Muscle layer of colon (tissue), 2 donors: ENCODE measurements at regions not wholly inside any gene's neighbourhood (a gene's known extent, or its start where the extent isn't known, plus 50 kb on each side); places are given as distances from the start of the nearest gene placed in this dataset.

ENCODE experiments used
- H3K27ac ChIP-seq: one replicate; pipeline ENCODE4 v1.7.0; 2013; ENCODE audit warnings: low read depth, mild to moderate bottlenecking, low read length, moderate library complexity
- H3K27me3 ChIP-seq, 2 donors: one replicate each; pipeline ENCODE4 v1.7.0; 2013; ENCODE audit warnings: low read length in 2 of 2, mild to moderate bottlenecking in 2 of 2; ENCODE audit not compliant: insufficient read depth in 2 of 2, control insufficient read depth in 1 of 2
- H3K36me3 ChIP-seq: one replicate; pipeline ENCODE4 v1.7.0; 2013; ENCODE audit warnings: mild to moderate bottlenecking, low read length; ENCODE audit not compliant: insufficient read depth
- H3K4me1 ChIP-seq: one replicate; pipeline ENCODE4 v1.7.0; 2013; ENCODE audit warnings: mild to moderate bottlenecking, low read length; ENCODE audit not compliant: insufficient read depth
- H3K4me3 ChIP-seq, 2 donors: one replicate each; pipeline ENCODE4 v1.7.0; 2013; ENCODE audit warnings: low read length in 2 of 2, low read depth in 1 of 2, mild to moderate bottlenecking in 1 of 2, moderate library complexity in 1 of 2
- H3K9ac ChIP-seq: one replicate; pipeline ENCODE4 v1.7.0; 2013; ENCODE audit warnings: low read length
- H3K9me3 ChIP-seq: one replicate; pipeline ENCODE4 v1.7.0; 2013; ENCODE audit warnings: mild to moderate bottlenecking, low read length
- donor health status: abdominal sarcoma.
- donor health status: Adenocarcinoma of cecum.

DNA sequence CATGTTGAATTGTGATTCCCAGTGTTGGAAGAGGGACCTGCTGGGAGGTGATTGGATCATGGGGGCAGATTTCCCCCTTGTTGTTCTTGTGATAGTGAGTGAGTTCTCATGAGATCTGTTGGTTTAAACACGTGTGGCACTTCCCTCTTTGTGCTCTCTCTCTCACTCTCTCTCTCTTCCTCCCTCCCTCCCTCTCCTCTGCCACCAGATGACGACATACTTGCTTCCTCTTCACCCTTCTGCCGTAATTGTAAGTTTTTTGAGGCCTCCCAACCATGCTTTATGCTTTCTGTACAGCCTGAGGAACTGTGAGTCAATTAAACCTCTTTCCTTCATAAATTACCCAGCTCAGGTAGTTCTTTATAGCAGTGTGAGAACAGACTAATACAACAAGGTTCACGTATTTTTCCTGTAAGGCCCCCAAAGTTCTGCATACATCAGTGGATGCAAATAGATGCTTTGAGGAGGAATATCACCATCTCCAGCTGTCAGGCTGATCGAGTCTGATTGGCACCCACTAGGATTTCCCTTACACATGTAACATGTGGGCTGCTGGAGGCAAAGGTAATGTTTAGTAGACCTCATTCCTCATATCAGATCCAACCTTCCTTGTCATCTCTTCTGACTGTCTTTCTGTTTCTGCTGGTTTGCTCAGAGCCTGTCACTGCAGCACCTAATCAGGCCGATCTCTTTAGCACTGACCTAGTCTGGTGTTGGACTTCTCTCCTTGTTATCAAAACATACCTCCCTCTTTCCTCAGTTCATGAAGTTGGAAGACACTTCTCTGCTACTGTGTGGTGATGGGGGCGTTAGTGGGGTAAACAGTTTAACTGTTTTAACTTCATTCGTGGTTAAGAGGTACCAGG is 54.3 kb upstream of the BACH2 start:
- no peaks in the 10 kb centered on the region for H3K36me3 ChIP-seq
- no peak overlapping the region for H3K27ac ChIP-seq
- no peaks in the 10 kb centered on the region for H3K27me3 ChIP-seq
- no peak overlapping the region for H3K4me3 ChIP-seq
- no peaks in the 10 kb centered on the region for H3K9me3 ChIP-seq
- no peaks in the 10 kb centered on the region for H3K4me1 ChIP-seq
- H3K9ac ChIP-seq = no peak overlapping the region

DNA sequence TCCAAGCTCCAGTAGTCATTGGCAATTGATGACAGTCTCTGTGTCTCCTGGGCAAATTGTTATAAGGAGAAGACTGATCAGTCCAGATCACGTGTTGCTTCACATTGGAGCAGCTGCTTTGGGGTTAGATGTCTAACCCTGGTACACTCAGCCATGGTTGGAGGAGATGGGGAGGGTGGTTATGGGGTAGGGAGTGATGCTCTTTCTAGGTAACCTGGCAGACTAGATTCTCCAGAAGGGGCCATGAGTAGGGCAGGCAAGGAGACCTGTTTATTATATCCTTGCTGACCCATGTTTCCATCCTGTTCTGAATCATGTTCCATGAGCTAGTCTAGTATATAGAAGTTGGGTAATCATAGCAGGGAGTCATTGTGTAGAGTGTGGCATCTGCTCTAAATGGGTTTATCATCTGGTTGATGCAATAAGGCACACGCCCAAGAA is 50.8 kb upstream of the BACH2 start:
- no peak overlapping the region for H3K9ac ChIP-seq
- H3K27me3 ChIP-seq = no peaks in the 10 kb centered on the region
- no peak overlapping the region for H3K4me3 ChIP-seq
- H3K36me3 ChIP-seq = no peaks in the 10 kb centered on the region
- H3K4me1 ChIP-seq = no peaks in the 10 kb centered on the region
- no peak overlapping the region for H3K27ac ChIP-seq
- no peaks in the 10 kb centered on the region for H3K9me3 ChIP-seq

GRCh38 chr6:90346729-90347128 is 50.1 kb upstream of the BACH2 start:
- H3K4me1 ChIP-seq = no peaks in the 10 kb centered on the region
- no peaks in the 10 kb centered on the region for H3K9me3 ChIP-seq
- H3K4me3 ChIP-seq = no peak overlapping the region
- no peak overlapping the region for H3K27ac ChIP-seq
- H3K27me3 ChIP-seq = no peaks in the 10 kb centered on the region
- H3K36me3 ChIP-seq = no peaks in the 10 kb centered on the region
- H3K9ac ChIP-seq = no peak overlapping the region
